ENCODE measurements at regions not wholly inside any gene's neighbourhood (a gene's known extent, or its start where the extent isn't known, plus 50 kb on each side); places are given as distances from the start of the nearest gene placed in this dataset.

DNA sequence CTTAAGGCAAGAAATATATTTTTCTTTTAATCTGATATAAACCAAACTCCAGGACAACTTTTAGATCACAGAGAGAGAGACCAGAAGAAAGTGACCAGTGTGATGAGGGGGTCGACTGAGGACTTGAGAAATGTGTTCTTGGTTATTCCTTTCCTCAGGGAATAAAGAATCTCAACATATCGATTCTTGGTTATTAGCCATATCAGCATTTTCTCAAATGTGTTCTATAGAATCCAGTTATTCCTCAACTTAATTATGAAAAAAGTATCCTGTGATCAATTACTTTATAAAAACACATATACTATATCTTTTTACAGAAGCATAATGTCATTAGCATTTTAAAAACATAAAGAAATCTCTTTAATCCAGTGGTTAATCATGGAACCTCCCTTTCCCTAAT lies 222.1 kb upstream of the FAM3C start:
- Histone ChIP-seq H3K9ac (replicated peaks; ENCODE audit: extremely low read depth, insufficient read depth, low read length) (no peak overlapping the region), H3K9me3 (replicated peaks; ENCODE audit: control insufficient read depth, insufficient read depth, low read length) (no peaks in the 10 kb centered on the region), H2AFZ (ENCODE audit: low read depth, low read length) (no peak overlapping the region), H3K4me3 (replicated peaks in 1 of 3; ENCODE audit: insufficient read depth in 1 of 3, low read depth in 1 of 3, low read length in 3 of 3) (no peak overlapping the region), H3K79me2 (ENCODE audit: control insufficient read depth, insufficient read depth, low read length) (no peaks in the 10 kb centered on the region), H3K27me3 (ENCODE audit: control insufficient read depth in 2 of 2, insufficient read depth in 2 of 2, low read length in 2 of 2) (no peaks in the 10 kb centered on the region), H3K36me3 (ENCODE audit: control insufficient read depth in 2 of 2, extremely low read depth in 1 of 2, insufficient read depth in 2 of 2, low read length in 2 of 2) (no peaks in the 10 kb centered on the region), H3K27ac (ENCODE audit: insufficient read depth, low read depth, low read length) (no peak overlapping the region), H3K9me1 (replicated peaks; ENCODE audit: control insufficient read depth, extremely low read depth, insufficient read depth, low read length) (no peaks in the 10 kb centered on the region), H4K20me1 (replicated peaks; ENCODE audit: control insufficient read depth, extremely low read depth, insufficient read depth, low read length) (no peaks in the 10 kb centered on the region), H3K4me2 (ENCODE audit: insufficient read depth, low read length) (no peak overlapping the region), H3K4me1 (ENCODE audit: control insufficient read depth, extremely low read depth, insufficient read depth, low read length) (no peaks in the 10 kb centered on the region)
- no TSS peak for BruUV-seq (replicated peaks)
- DNase-seq (ENCODE audit: low read depth, low spot score) (no peak), FAIRE-seq (no peak)
- TF ChIP-seq JUN (IDR thresholded peaks at IDR 0.05; ENCODE audit: borderline replicate concordance, insufficient read depth, insufficient read length, low read depth), result no peak
- TF ChIP-seq, protein P1, sequence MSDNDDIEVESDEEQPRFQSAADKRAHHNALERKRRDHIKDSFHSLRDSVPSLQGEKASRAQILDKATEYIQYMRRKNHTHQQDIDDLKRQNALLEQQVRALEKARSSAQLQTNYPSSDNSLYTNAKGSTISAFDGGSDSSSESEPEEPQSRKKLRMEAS (IDR thresholded peaks at IDR 0.05; ENCODE audit: insufficient read depth, insufficient read length), result no peak
- TF ChIP-seq, protein P2, sequence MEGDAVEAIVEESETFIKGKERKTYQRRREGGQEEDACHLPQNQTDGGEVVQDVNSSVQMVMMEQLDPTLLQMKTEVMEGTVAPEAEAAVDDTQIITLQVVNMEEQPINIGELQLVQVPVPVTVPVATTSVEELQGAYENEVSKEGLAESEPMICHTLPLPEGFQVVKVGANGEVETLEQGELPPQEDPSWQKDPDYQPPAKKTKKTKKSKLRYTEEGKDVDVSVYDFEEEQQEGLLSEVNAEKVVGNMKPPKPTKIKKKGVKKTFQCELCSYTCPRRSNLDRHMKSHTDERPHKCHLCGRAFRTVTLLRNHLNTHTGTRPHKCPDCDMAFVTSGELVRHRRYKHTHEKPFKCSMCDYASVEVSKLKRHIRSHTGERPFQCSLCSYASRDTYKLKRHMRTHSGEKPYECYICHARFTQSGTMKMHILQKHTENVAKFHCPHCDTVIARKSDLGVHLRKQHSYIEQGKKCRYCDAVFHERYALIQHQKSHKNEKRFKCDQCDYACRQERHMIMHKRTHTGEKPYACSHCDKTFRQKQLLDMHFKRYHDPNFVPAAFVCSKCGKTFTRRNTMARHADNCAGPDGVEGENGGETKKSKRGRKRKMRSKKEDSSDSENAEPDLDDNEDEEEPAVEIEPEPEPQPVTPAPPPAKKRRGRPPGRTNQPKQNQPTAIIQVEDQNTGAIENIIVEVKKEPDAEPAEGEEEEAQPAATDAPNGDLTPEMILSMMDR (IDR thresholded peaks at IDR 0.05; ENCODE audit: extremely low read depth in 1 of 2, insufficient read depth in 1 of 2, low read depth in 1 of 2, low read length in 2 of 2), result no peak
- no peak for TF ChIP-seq GATA2 (IDR thresholded peaks at IDR 0.05; ENCODE audit: insufficient read depth, insufficient read length, low read depth, low read length)
- TF ChIP-seq FOS (IDR thresholded peaks at IDR 0.05; ENCODE audit: borderline replicate concordance, insufficient read depth, low read length), result no peak
- no peak for TF ChIP-seq POLR2A (IDR thresholded peaks at IDR 0.05; ENCODE audit: low read depth, low read length)
- TF ChIP-seq POLR2AphosphoS5 (IDR thresholded peaks at IDR 0.05; ENCODE audit: insufficient read depth, low read depth, low read length), result no peak
- TF ChIP-seq EZH2 (IDR thresholded peaks at IDR 0.05; ENCODE audit: borderline replicate concordance, low read depth, low read length, severe bottlenecking), result no peak
- TF ChIP-seq MYC (IDR thresholded peaks at IDR 0.05; ENCODE audit: low read depth, low read length), result no peak
- CTCF ChIA-PET, result no interaction called here
- intact Hi-C loops (cut with micrococcal nuclease), result no loop called here
- dilution Hi-C loops (cut with MboI; ENCODE audit: extremely low pct_ligation_motif_present, low sequenced_read_pairs), result no loop called here
- POLR2A ChIA-PET, result no interaction called here
